NCI-H748 (cell line): ENCODE measurements at regions not wholly inside any gene's neighbourhood (a gene's known extent, or its start where the extent isn't known, plus 50 kb on each side); places are given as distances from the start of the nearest gene placed in this dataset.

Experiments
- DNase-seq: peaks from one replicate; lab custom pipeline; 2025; ENCODE audit not compliant: unreplicated experiment; lab: John Stamatoyannopoulos, UW

DNA sequence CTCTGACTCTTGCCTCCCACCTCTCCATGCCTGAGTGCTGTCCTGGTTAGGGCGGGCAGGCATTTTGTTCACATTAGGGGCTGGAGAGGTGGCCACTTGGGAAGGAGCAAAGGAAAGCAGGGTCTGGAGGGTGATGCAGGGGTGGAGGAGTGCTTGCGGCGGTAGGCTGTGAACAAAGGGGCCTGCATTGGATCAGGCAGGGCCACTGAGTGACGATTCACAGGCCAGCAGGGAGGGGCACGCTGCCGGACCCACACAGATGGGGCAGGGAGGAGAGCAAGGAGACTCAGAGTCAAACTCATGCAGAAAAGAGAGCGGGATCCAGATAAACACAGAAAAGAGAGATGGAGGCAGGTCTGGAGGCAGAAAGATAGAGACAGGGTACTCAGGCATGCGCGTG, 58.4 kb upstream of the TBX3 start:
- DNase-seq: no peak

DNA sequence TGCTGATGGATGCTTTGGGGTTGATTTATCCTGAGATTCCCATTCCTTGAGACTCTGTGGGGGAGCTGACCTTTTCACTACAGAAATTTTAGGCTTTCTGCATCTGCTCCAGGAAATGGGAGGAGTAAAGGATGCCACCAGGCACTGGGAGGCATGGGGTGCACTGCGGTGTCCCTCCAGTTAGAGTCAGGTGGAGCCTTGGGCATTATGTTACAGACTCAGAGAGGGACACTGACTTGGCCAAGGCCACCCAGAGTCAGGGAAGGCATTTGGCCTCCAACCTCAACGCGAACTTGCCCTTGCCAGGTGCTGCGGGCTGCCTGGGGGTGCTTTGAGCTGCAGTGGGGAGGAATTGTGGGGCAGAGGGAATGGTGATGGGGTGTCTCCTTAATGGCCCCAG, 58.0 kb upstream of the TBX3 start:
- no peak for DNase-seq

DNA sequence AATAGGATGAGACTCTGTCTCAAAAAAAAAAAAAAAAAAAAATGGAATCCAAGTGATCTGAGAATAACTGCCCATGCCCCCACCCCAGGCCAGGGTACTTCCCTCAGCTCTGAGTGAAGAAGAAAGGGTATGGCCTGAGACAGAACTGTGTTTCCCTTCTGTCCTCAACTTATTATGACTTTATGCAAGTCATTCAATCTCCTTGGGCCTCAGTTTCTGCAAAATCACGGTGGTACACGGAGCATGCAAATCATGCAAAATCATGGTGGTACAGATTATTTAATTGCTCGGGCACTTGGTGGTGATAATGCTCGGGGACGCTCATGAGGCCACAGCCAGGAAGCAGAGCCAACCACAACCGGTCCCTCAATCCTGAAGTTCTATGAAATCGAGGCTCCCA, 56.5 kb upstream of the TBX3 start:
- DNase-seq: no peak

- DNase-seq: no peak
Measured at GRCh38 chr12:114738460-114739184, 54.6 kb upstream of the TBX3 start.

- no peak for DNase-seq
Measured at GRCh38 chr12:114735680-114736374, 51.9 kb upstream of the TBX3 start.

DNA sequence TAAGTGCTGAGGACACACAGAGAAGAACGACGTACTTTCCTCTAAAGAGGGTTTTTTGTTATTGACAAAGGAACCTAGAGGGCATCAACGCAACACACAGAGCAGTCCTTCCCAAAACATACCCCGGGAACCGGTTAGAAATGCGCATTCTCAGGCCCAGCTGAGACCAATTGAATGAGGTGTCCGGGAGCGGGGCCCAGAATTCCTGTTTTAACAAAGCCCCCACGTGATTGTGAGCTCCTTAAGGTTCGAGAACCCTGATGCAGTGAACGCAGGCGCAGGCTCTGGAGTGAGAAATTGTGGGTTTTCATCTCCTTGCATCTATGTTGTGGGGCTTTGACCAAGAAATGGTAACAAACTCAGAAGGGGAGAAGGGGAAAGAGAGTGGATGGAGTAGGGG, 51.0 kb upstream of the TBX3 start:
- DNase-seq: no peak

DNA sequence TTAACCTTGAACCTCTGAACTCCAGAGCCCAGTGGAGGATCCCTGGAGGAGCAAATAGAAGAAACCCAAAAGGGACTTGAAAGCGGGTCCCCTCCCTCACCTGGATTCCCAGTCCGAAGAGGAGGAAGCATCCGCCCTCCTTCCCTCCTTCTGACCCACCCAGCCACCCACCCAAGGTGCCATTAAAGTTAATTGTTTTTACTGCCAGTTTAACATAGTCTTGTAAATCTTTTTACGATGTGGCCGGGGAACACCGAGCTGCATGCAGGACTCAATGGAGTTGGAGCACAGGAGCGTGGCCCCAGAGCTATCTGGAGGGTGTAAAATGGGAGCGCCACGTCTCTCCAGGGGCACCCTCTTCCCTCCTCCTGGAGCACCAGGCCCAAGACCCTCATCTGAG, 49.9 kb upstream of the TBX3 start:
- DNase-seq: no peak
